ENCODE measurements at regions not wholly inside any gene's neighbourhood (a gene's known extent, or its start where the extent isn't known, plus 50 kb on each side); places are given as distances from the start of the nearest gene placed in this dataset.

GRCh38 chr1:38561110-38561509 is 298.5 kb downstream of the RRAGC start:
- no peak for DNase-seq (ENCODE audit: low read depth in 1 of 2, low spot score in 1 of 2)
- Histone ChIP-seq H3K27ac (replicated peaks) (no peak overlapping the region), H3K4me3 (replicated peaks; ENCODE audit: insufficient read depth, low read length) (no peak overlapping the region), H3K27me3 (ENCODE audit: insufficient read depth, poor library complexity, severe bottlenecking) (no peaks in the 10 kb centered on the region)
- TF ChIP-seq SPI1 (IDR thresholded peaks at IDR 0.05; ENCODE audit: borderline replicate concordance, low read depth), result no peak
- no peak for TF ChIP-seq CTCF (IDR thresholded peaks at IDR 0.05; ENCODE audit: insufficient read depth, low read length)
- no peak for TF ChIP-seq REST (IDR thresholded peaks at IDR 0.05; ENCODE audit: insufficient replicate concordance, low read depth)
- no peak for TF ChIP-seq POLR2AphosphoS5 (IDR thresholded peaks at IDR 0.05; ENCODE audit: low read depth)
- no peak for TF ChIP-seq GABPA (IDR thresholded peaks at IDR 0.05; ENCODE audit: low read depth)

GRCh38 chr1:38560457-38560856 is 299.1 kb downstream of the RRAGC start:
- Histone ChIP-seq H3K27ac (replicated peaks) (no peak overlapping the region; the same call in 1 of the 2 replicates), H3K27me3 (ENCODE audit: insufficient read depth, poor library complexity, severe bottlenecking) (no peaks in the 10 kb centered on the region), H3K4me3 (replicated peaks; ENCODE audit: insufficient read depth, low read length) (no peak overlapping the region)
- TF ChIP-seq REST (IDR thresholded peaks at IDR 0.05; ENCODE audit: insufficient replicate concordance, low read depth) (no peak), GABPA (IDR thresholded peaks at IDR 0.05; ENCODE audit: low read depth) (no peak), CTCF (IDR thresholded peaks at IDR 0.05; ENCODE audit: insufficient read depth, low read length) (no peak), POLR2AphosphoS5 (IDR thresholded peaks at IDR 0.05; ENCODE audit: low read depth) (no peak), SPI1 (IDR thresholded peaks at IDR 0.05; ENCODE audit: borderline replicate concordance, low read depth) (no peak)
- DNase-seq (ENCODE audit: low read depth in 1 of 2, low spot score in 1 of 2), result no peak

GRCh38 chr1:38559446-38560165 is 300.0 kb downstream of the RRAGC start:
- Histone ChIP-seq H3K27ac (replicated peaks) (peak overlapping the region; percentile 49), H3K4me3 (replicated peaks; ENCODE audit: insufficient read depth, low read length) (no peak overlapping the region), H3K27me3 (ENCODE audit: insufficient read depth, poor library complexity, severe bottlenecking) (no peaks in the 10 kb centered on the region)
- TF ChIP-seq POLR2AphosphoS5 (IDR thresholded peaks at IDR 0.05; ENCODE audit: low read depth), result peak; percentile 68
- no peak for TF ChIP-seq CTCF (IDR thresholded peaks at IDR 0.05; ENCODE audit: insufficient read depth, low read length)
- TF ChIP-seq GABPA (IDR thresholded peaks at IDR 0.05; ENCODE audit: low read depth), result peak; percentile 10; the same call in 1 of the 2 replicates
- peak; percentile 77; the same call in 1 of the 2 replicates for TF ChIP-seq SPI1 (IDR thresholded peaks at IDR 0.05; ENCODE audit: borderline replicate concordance, low read depth)
- no peak for TF ChIP-seq REST (IDR thresholded peaks at IDR 0.05; ENCODE audit: insufficient replicate concordance, low read depth)
- peak; percentile 82 to 87 for DNase-seq (ENCODE audit: low read depth in 1 of 2, low spot score in 1 of 2)

Data from HL-60 (cell line).